ENCODE measurements at regions not wholly inside any gene's neighbourhood (a gene's known extent, or its start where the extent isn't known, plus 50 kb on each side); places are given as distances from the start of the nearest gene placed in this dataset.

DNA sequence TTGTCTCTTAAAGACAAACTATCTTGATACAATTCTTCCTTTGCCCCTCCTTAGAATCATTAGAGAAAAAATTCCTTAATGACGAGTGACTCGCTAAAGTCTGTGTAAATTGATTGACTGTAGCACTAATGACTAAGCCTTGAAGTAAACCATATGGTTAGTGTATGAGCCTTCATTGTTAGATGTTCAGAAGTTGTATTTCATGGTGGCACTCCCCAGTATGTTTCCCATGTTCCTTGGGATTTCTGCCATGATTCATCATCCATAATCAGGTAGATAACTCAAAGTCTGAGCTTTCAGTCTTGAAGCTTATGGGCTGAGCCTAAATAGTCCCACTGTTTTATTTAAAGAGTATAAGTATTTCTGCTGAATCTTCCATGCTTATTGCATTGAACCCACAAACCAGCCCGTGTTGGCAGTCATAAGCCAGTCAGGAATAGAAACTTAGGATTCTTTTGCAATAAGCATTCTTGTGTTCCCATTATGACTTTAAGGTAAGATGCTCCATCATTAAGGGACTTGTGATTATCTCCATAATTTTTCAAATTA is 371.2 kb upstream of the RARB start:
- H3K4me1 ChIP-seq (replicated peaks in 1 of 4; ENCODE audit: control insufficient read depth in 3 of 4, insufficient read depth in 4 of 4, low read length in 3 of 4), result peaks cover 0 to 3% (median 2%) of the 10 kb centered on the region in 4 experiments; a peak in 2 of 7 replicates
- H2BK15ac ChIP-seq (ENCODE audit: low read length), result no peak overlapping the region
- no peak overlapping the region for H2BK12ac ChIP-seq (ENCODE audit: low read depth, low read length)
- H3K36me3 ChIP-seq (ENCODE audit: control insufficient read depth in 2 of 4, insufficient read depth in 4 of 4, low read length in 3 of 4), result no peaks in the 10 kb centered on the region
- H3K56ac ChIP-seq (replicated peaks; ENCODE audit: insufficient read length, low read depth, low read length), result no peak overlapping the region
- no peak overlapping the region for H3K4me2 ChIP-seq (ENCODE audit: insufficient read depth in 1 of 2, low read depth in 2 of 2, low read length in 2 of 2)
- FAIRE-seq (no peak), DNase-seq (ENCODE audit: low read depth in 1 of 2, low spot score in 2 of 2) (no peak)
- no peak overlapping the region for H4K8ac ChIP-seq (ENCODE audit: extremely low read depth, insufficient read depth, low read length)
- ChIA-PET POLR2A (ENCODE audit: partially characterized antibody) (no interaction called here), CTCF (ENCODE audit: partially characterized antibody) (interaction anchor here (1.0 kb wide), 1 partner anchor 35 kb away, joined by 3 read pairs; no protein-coding TSS in a partner anchor)
- H3K9me3 ChIP-seq (ENCODE audit: insufficient read depth in 2 of 2, low read depth in 1 of 2, low read length in 1 of 2), result no peaks in the 10 kb centered on the region
- no peak overlapping the region for H3K9ac ChIP-seq (replicated peaks in 1 of 4; ENCODE audit: extremely low read depth in 1 of 4, low read depth in 3 of 4, low read length in 3 of 4)
- H4K91ac ChIP-seq (replicated peaks; ENCODE audit: insufficient read length, low read length), result no peak overlapping the region
- H3K79me1 ChIP-seq (ENCODE audit: low read depth, low read length), result no peaks in the 10 kb centered on the region
- no peak overlapping the region for H4K5ac ChIP-seq (ENCODE audit: insufficient read length, low read depth, low read length)
- no peak overlapping the region for H3K4me3 ChIP-seq (ENCODE audit: extremely low read depth in 1 of 4, insufficient read depth in 2 of 4, low read depth in 3 of 4, low read length in 4 of 4)
- WGBS, 2 experiments (ENCODE audit: extremely low coverage in 1 of 2, insufficient coverage in 1 of 2, insufficient read length in 1 of 2, insufficient replicate concordance in 2 of 2, low coverage in 1 of 2, low lambda C conversion rate in 2 of 2, missing lambda C conversion rate in 1 of 2), result 95% methylated on average over 3 of the region's 3 CpGs; no CpG with 5 or more reads in 1 of the 2 experiments
- H3K23ac ChIP-seq (ENCODE audit: insufficient read length), result no peak overlapping the region
- no peak overlapping the region for H2BK20ac ChIP-seq (ENCODE audit: low read length)
- no peak overlapping the region for H3K14ac ChIP-seq (ENCODE audit: insufficient read length)
- no peak overlapping the region for H2BK120ac ChIP-seq (replicated peaks; ENCODE audit: low read depth, low read length)
- H3K18ac ChIP-seq (ENCODE audit: extremely low read depth, low read length), result no peak overlapping the region
- no peak overlapping the region for H2BK5ac ChIP-seq (ENCODE audit: low read depth, low read length)
- no peak overlapping the region for H2AFZ ChIP-seq (ENCODE audit: low read length)
- TF ChIP-seq SP2 (IDR thresholded peaks at IDR 0.05; ENCODE audit: low read length), result no peak
- TF ChIP-seq SIRT6 (IDR thresholded peaks at IDR 0.05; ENCODE audit: low read length), result no peak
- TF ChIP-seq NRF1 (IDR thresholded peaks at IDR 0.05; ENCODE audit: low read depth, low read length), result no peak
- H3K27ac ChIP-seq (ENCODE audit: low read depth, low read length), result no peak overlapping the region
- H2AK5ac ChIP-seq (ENCODE audit: low read depth, low read length), result no peak overlapping the region
- no peaks in the 10 kb centered on the region for H3K23me2 ChIP-seq (ENCODE audit: low read depth, low read length)
- H4K20me1 ChIP-seq (replicated peaks in 1 of 2; ENCODE audit: control insufficient read depth in 1 of 2, insufficient read depth in 2 of 2, low read length in 2 of 2), result no peaks in the 10 kb centered on the region
- H3K79me2 ChIP-seq (ENCODE audit: control insufficient read depth in 1 of 2, insufficient read depth in 2 of 2, low read length in 2 of 2), result no peaks in the 10 kb centered on the region
- H3K4ac ChIP-seq (replicated peaks; ENCODE audit: insufficient read length, low read depth, low read length), result no peak overlapping the region
- H3K27me3 ChIP-seq (replicated peaks in 1 of 4; ENCODE audit: control insufficient read depth in 3 of 4, extremely low read depth in 1 of 4, insufficient read depth in 3 of 4, low read length in 3 of 4), result no peaks in the 10 kb centered on the region

Data from H1 (cell line).